HepG2 (cell line): ENCODE measurements at regions not wholly inside any gene's neighbourhood (a gene's known extent, or its start where the extent isn't known, plus 50 kb on each side); places are given as distances from the start of the nearest gene placed in this dataset.

Source experiments
- ATAC-seq: fragments of 200-7000 bp; cut with Tn5 transposase; 3 replicates; pipeline ENCODE4 v1.9.1; 2020; ENCODE audit warnings: mild to moderate bottlenecking, moderate library complexity
- BruUV-seq: library from RNA; stranded (reverse); fragments of 400-500 nt; replicated peaks from 2 replicates; lab custom pipeline; 2021; lab: Mats Ljungman, UMichigan
- CTCF ChIA-PET: fragments of 300-600 bp; formaldehyde crosslinking; extraction: SDS; loops from one replicate; lab custom pipeline; 2021; ENCODE audit warnings: low total read pairs, inconsistent platforms, low intra/inter-chr PET ratio; lab: Yijun Ruan, JAX
- POLR2A ChIA-PET: fragments of 350-600 bp; sonication (Branson Sonifier 250); formaldehyde crosslinking; loops from one replicate; lab custom pipeline; 2020; ENCODE audit warnings: antibody characterized with exemption, inconsistent platforms; lab: Yijun Ruan, JAX
- DNase-seq: peaks from one replicate; pipeline ENCODE4 v3.0.0-alpha.2; 2015; ENCODE audit warnings: low spot score
- FAIRE-seq: peaks from 3 replicates; lab custom pipeline; 2011; peaks lifted over from hg19 to GRCh38; lab: Jason Lieb, UNC
- H2AFZ ChIP-seq: one replicate; pipeline ENCODE4 v1.6.1; 2011; ENCODE audit warnings: low read length, inconsistent platforms
- H3K27ac ChIP-seq: fragments of 300-600 bp; 3 replicates; pipeline ENCODE4 v1.8.0; 2011; ENCODE audit warnings: mixed run types, mild to moderate bottlenecking, mixed read lengths, low read length, inconsistent platforms; ENCODE audit not compliant: insufficient read depth; ENCODE audit errors: extremely low read length
- H3K27me3 ChIP-seq, 2 experiments: fragments of 200-600 bp in 1 of 2; 2 replicates in 1 of 2; 3 replicates in 1 of 2; pipeline versions ENCODE4 v1.6.0 to v1.8.0; 2011; ENCODE audit warnings: low read length in 2 of 2, mild to moderate bottlenecking in 2 of 2, moderate library complexity in 2 of 2, inconsistent platforms in 1 of 2; ENCODE audit not compliant: insufficient read depth in 2 of 2, control insufficient read depth in 1 of 2
- H3K36me3 ChIP-seq, 2 experiments: fragments of 200-600 bp in 1 of 2; replicated peaks in 1 of 2; 2 replicates in 1 of 2; 3 replicates in 1 of 2; pipeline versions ENCODE4 v1.5.1 to v1.8.0; 2011; ENCODE audit warnings: low read length in 2 of 2, inconsistent platforms in 1 of 2; ENCODE audit not compliant: insufficient read depth in 2 of 2, control insufficient read depth in 1 of 2
- H3K4me1 ChIP-seq: 2 replicates; pipeline ENCODE4 v1.5.1; 2012; ENCODE audit warnings: low read length, inconsistent platforms; ENCODE audit not compliant: insufficient read depth
- H3K4me2 ChIP-seq: 2 replicates; pipeline ENCODE4 v1.6.0; 2011; ENCODE audit warnings: low read depth, low read length, inconsistent platforms
- H3K4me3 ChIP-seq, 3 experiments: fragments of 200-600 bp in 1 of 3; sonication (generic), shearing (Covaris generic) in 1 of 3; replicated peaks in 1 of 3; 2 replicates each; pipeline ENCODE4 v1.5.1; 2011 to 2016; ENCODE audit warnings: low read length in 3 of 3, inconsistent platforms in 2 of 3, low read depth in 2 of 3, mild to moderate bottlenecking in 2 of 3, control low read depth in 1 of 3, mixed read lengths in 1 of 3; ENCODE audit not compliant: insufficient read depth in 1 of 3
- H3K79me2 ChIP-seq: one replicate; pipeline ENCODE4 v1.6.1; 2011; ENCODE audit warnings: low read length, inconsistent platforms; ENCODE audit not compliant: insufficient read depth
- H3K9ac ChIP-seq: 2 replicates; pipeline ENCODE4 v1.6.0; 2011; ENCODE audit warnings: mild to moderate bottlenecking, low read depth, low read length, inconsistent platforms; ENCODE audit not compliant: insufficient read depth
- H3K9me3 ChIP-seq: 2 replicates; pipeline ENCODE4 v1.5.1; 2012; ENCODE audit warnings: mild to moderate bottlenecking, low read length
- H4K20me1 ChIP-seq: 2 replicates; pipeline ENCODE4 v1.6.0; 2011; ENCODE audit warnings: inconsistent platforms, mild to moderate bottlenecking, low read length, moderate library complexity; ENCODE audit not compliant: insufficient read depth
- CEBPB ChIP-seq: IDR thresholded peaks from 2 replicates; pipeline ENCODE4 v1.6.1; 2011; ENCODE audit warnings: low read depth, low read length, improper control_type of control experiment, borderline replicate concordance
- FOXC1 ChIP-seq: sonication (generic); formaldehyde crosslinking; IDR thresholded peaks from 2 replicates; pipeline ENCODE4 v1.8.0; 2022; ENCODE audit warnings: mild to moderate bottlenecking, missing genetic modification reagents, borderline replicate concordance
- FOXM1 ChIP-seq: sonication (generic); formaldehyde crosslinking; IDR thresholded peaks from 2 replicates; pipeline ENCODE4 v1.5.0; 2020; ENCODE audit warnings: missing genetic modification reagents
- ISX ChIP-seq: sonication (generic); formaldehyde crosslinking; conservative IDR thresholded peaks from 2 replicates; pipeline ENCODE4 v1.5.0; 2020; ENCODE audit warnings: missing genetic modification reagents
- KDM5A ChIP-seq: fragments of 200-600 bp; sonication (generic); IDR thresholded peaks from 2 replicates; pipeline ENCODE4 v1.7.0; 2018; ENCODE audit warnings: antibody characterized with exemption, mild to moderate bottlenecking, low read length, borderline replicate concordance
- MBD4 ChIP-seq: IDR thresholded peaks from 2 replicates; pipeline ENCODE4 v1.6.1; 2012; ENCODE audit warnings: low read length, inconsistent platforms, borderline replicate concordance
- TMF1 ChIP-seq: sonication (generic); formaldehyde crosslinking; IDR thresholded peaks from 2 replicates; pipeline ENCODE4 v1.8.1; 2022; ENCODE audit warnings: low read depth, missing genetic modification reagents
- ZBTB20 ChIP-seq: sonication (generic); formaldehyde crosslinking; IDR thresholded peaks from 2 replicates; pipeline ENCODE4 v1.8.1; 2023; ENCODE audit warnings: missing genetic modification reagents, low read depth, mild to moderate bottlenecking, borderline replicate concordance
- ZFX ChIP-seq: sonication (generic); formaldehyde crosslinking; IDR thresholded peaks from 2 replicates; pipeline ENCODE4 v1.4.0; 2020; ENCODE audit warnings: mild to moderate bottlenecking, low read depth, missing genetic modification reagents, moderate library complexity
- ZNF180 ChIP-seq: sonication (generic); formaldehyde crosslinking; IDR thresholded peaks from 2 replicates; pipeline ENCODE4 v1.4.0; 2020; ENCODE audit warnings: low read depth, missing genetic modification reagents, borderline replicate concordance
- ZNF382 ChIP-seq: sonication (generic); formaldehyde crosslinking; IDR thresholded peaks from 2 replicates; pipeline ENCODE4 v1.5.0; 2020; ENCODE audit warnings: missing genetic modification reagents, mild to moderate bottlenecking, borderline replicate concordance
- ZNF749 ChIP-seq: sonication (generic); formaldehyde crosslinking; IDR thresholded peaks from 2 replicates; pipeline ENCODE4 v1.8.0; 2022; ENCODE audit warnings: mild to moderate bottlenecking, missing genetic modification reagents, moderate library complexity, borderline replicate concordance
- ZNF776 ChIP-seq: sonication (generic); formaldehyde crosslinking; IDR thresholded peaks from 2 replicates; pipeline ENCODE4 v1.4.0; 2020; ENCODE audit warnings: mild to moderate bottlenecking, missing genetic modification reagents
- in situ Hi-C: cut with HindIII; loops from 2 replicates; pipeline ENCODE4 v1.10.0; 2017; ENCODE audit warnings: low pct_unique_long_range_greater_than_20kb; ENCODE audit not compliant: extremely low pct_ligation_motif_present
- intact Hi-C: fragments of 100-400 bp; cut with micrococcal nuclease; formaldehyde crosslinking; loops from one replicate; pipeline ENCODE4 v1.10.0; 2022; ENCODE audit not compliant: unreplicated experiment
- TF ChIP-seq, protein P1 (sequence below): sonication (generic); formaldehyde crosslinking; IDR thresholded peaks from 2 replicates; pipeline ENCODE4 v1.4.0; 2020; ENCODE audit warnings: missing genetic modification reagents
- TF ChIP-seq, protein P2 (sequence below): sonication (generic); formaldehyde crosslinking; IDR thresholded peaks from 2 replicates; pipeline ENCODE4 v1.8.0; 2022; ENCODE audit warnings: mild to moderate bottlenecking, missing genetic modification reagents; ENCODE audit not compliant: insufficient replicate concordance
- TF ChIP-seq, protein P3 (sequence below): sonication (generic); formaldehyde crosslinking; IDR thresholded peaks from 2 replicates; pipeline ENCODE4 v1.5.0; 2020; ENCODE audit warnings: mild to moderate bottlenecking, low read depth, missing genetic modification reagents, borderline replicate concordance

- POLR2A ChIA-PET: no interaction called here
- H3K4me2 ChIP-seq: no peak overlapping the region
- no peak for FAIRE-seq
Measured at GRCh38 chr2:11996618-11997017, 250.2 kb downstream of the LPIN1 start.

DNA sequence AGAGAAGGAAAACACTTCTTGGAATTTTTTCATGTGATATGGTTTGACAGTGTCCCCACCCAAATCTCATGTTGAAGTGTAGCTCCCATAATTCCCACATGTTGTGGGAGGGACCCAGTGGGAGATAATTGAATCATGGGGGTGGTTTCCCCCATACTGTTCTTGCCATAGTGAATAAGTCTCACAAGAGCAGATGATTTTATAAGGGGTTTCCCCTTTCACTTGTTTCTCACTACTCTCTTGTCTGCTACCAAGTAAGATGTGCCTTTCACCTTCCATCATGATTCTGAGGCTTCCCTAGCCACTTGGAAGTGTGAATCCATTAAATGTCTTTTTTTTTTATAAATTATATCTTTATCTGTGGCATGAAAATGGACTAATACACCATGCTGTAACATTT lies 250.7 kb downstream of the LPIN1 start:
- FAIRE-seq (no peak), DNase-seq (no peak), ATAC-seq (no peak)
- ChIA-PET POLR2A (no interaction called here), CTCF (no interaction called here)
- in situ Hi-C loops: no loop called here
- Histone ChIP-seq H3K9ac (no peak overlapping the region), H3K4me3 (no peak overlapping the region), H3K9me3 (no peaks in the 10 kb centered on the region), H2AFZ (no peak overlapping the region), H3K4me1 (no peaks in the 10 kb centered on the region), H3K36me3 (no peaks in the 10 kb centered on the region), H4K20me1 (no peaks in the 10 kb centered on the region), H3K27ac (no peak overlapping the region), H3K79me2 (no peaks in the 10 kb centered on the region), H3K27me3 (no peaks in the 10 kb centered on the region), H3K4me2 (no peak overlapping the region)
- BruUV-seq: no TSS peak
- intact Hi-C loops: no loop called here
- no peak for TF ChIP-seq CEBPB
- TF ChIP-seq, protein P1, sequence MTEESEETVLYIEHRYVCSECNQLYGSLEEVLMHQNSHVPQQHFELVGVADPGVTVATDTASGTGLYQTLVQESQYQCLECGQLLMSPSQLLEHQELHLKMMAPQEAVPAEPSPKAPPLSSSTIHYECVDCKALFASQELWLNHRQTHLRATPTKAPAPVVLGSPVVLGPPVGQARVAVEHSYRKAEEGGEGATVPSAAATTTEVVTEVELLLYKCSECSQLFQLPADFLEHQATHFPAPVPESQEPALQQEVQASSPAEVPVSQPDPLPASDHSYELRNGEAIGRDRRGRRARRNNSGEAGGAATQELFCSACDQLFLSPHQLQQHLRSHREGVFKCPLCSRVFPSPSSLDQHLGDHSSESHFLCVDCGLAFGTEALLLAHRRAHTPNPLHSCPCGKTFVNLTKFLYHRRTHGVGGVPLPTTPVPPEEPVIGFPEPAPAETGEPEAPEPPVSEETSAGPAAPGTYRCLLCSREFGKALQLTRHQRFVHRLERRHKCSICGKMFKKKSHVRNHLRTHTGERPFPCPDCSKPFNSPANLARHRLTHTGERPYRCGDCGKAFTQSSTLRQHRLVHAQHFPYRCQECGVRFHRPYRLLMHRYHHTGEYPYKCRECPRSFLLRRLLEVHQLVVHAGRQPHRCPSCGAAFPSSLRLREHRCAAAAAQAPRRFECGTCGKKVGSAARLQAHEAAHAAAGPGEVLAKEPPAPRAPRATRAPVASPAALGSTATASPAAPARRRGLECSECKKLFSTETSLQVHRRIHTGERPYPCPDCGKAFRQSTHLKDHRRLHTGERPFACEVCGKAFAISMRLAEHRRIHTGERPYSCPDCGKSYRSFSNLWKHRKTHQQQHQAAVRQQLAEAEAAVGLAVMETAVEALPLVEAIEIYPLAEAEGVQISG (CRISPR knock-in tag): no peak
- no peak for TF ChIP-seq MBD4
- TF ChIP-seq FOXC1 (CRISPR knock-in tag): no peak
- no peak for TF ChIP-seq KDM5A
- no peak for TF ChIP-seq ISX (CRISPR knock-in tag)
- TF ChIP-seq ZFX (CRISPR knock-in tag): no peak
- no peak for TF ChIP-seq ZNF382 (CRISPR knock-in tag)
- no peak for TF ChIP-seq TMF1 (CRISPR knock-in tag)
- no peak for TF ChIP-seq ZNF749 (CRISPR knock-in tag)
- TF ChIP-seq ZNF180 (CRISPR knock-in tag): no peak
- TF ChIP-seq, protein P2, sequence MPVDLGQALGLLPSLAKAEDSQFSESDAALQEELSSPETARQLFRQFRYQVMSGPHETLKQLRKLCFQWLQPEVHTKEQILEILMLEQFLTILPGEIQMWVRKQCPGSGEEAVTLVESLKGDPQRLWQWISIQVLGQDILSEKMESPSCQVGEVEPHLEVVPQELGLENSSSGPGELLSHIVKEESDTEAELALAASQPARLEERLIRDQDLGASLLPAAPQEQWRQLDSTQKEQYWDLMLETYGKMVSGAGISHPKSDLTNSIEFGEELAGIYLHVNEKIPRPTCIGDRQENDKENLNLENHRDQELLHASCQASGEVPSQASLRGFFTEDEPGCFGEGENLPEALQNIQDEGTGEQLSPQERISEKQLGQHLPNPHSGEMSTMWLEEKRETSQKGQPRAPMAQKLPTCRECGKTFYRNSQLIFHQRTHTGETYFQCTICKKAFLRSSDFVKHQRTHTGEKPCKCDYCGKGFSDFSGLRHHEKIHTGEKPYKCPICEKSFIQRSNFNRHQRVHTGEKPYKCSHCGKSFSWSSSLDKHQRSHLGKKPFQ: no peak
- TF ChIP-seq, protein P3, sequence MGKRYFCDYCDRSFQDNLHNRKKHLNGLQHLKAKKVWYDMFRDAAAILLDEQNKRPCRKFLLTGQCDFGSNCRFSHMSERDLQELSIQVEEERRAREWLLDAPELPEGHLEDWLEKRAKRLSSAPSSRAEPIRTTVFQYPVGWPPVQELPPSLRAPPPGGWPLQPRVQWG (CRISPR knock-in tag): no peak
- TF ChIP-seq FOXM1 (CRISPR knock-in tag): no peak
- TF ChIP-seq ZNF776 (CRISPR knock-in tag): no peak

More at GRCh38 chr2:11996618-11997017, 250.2 kb downstream of the LPIN1 start:
- Histone ChIP-seq H3K27me3 (no peaks in the 10 kb centered on the region), H3K4me3 (no peak overlapping the region), H2AFZ (no peak overlapping the region), H3K9me3 (no peaks in the 10 kb centered on the region), H3K4me1 (no peaks in the 10 kb centered on the region), H3K36me3 (no peaks in the 10 kb centered on the region), H4K20me1 (no peaks in the 10 kb centered on the region), H3K9ac (no peak overlapping the region), H3K79me2 (no peaks in the 10 kb centered on the region), H3K27ac (no peak overlapping the region)
- intact Hi-C loops (no loop called here), in situ Hi-C loops (no loop called here)
- no peak for TF ChIP-seq ZBTB20 (CRISPR knock-in tag)
- no TSS peak for BruUV-seq
- CTCF ChIA-PET: no interaction called here
- ATAC-seq: no peak
- no peak for DNase-seq
